Amniotic stem cell (primary cell): ENCODE measurements at regions not wholly inside any gene's neighbourhood (a gene's known extent, or its start where the extent isn't known, plus 50 kb on each side); places are given as distances from the start of the nearest gene placed in this dataset.

Experiments
- DNase-seq: peaks from one replicate; lab custom pipeline; 2025; lab: John Stamatoyannopoulos, UW

DNA sequence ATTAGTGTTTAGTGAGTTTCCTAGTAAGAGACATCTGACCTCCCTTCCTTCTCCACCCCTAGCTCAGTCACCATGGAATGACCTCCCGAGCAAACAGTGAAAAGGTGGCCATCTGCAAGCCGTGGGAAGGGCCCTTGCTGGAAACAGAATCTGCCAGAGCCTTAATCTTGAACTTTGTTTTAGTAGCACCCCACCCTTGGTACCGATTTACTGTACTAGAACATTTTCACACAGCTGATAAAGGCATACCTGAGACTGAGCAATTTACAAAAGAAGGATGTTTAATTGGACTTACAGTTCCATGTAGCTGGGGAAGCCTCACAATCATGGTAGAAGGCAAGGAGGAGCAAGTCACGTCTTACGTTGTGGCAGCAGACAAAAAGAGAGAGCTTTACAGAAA, 655.8 kb downstream of the TSN start:
- no peak for DNase-seq

DNA sequence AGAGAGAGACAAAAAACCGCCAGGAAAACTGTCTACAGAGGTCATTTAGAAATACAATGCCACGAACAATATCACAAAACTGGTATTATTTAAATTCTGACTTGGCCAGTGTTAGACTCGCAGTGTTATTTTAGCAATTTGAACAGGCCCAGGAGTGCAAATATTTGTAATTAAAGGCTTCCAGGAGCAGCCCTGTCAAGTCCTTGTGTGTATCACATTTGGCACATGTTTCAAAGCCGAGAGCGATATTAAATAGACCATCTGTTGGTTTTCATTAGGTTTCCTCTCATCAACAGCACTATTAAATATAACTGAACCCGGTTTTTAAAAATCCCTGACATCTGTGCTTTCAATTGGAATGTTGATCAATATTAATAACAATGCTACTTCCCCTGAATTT, 656.9 kb downstream of the TSN start:
- no peak for DNase-seq

DNA sequence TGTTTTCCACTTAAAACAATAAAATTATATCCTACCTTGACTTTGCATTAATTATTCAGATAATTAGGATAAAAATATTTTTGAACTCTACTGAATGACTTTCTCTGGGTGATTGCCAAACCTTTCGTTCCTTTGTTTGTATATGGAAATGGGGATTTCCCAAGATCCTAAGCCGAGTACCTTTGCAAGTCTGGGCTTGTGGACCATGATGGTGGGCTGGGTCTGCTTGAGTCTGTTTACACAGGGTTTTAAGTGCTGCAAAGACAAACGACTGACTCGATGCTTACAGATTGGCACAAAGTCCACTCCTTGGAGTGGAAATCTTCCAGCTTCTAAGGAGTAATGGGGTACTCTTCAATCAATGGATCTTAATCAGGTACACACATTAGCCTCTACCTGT, 659.5 kb downstream of the TSN start:
- DNase-seq = no peak

DNA sequence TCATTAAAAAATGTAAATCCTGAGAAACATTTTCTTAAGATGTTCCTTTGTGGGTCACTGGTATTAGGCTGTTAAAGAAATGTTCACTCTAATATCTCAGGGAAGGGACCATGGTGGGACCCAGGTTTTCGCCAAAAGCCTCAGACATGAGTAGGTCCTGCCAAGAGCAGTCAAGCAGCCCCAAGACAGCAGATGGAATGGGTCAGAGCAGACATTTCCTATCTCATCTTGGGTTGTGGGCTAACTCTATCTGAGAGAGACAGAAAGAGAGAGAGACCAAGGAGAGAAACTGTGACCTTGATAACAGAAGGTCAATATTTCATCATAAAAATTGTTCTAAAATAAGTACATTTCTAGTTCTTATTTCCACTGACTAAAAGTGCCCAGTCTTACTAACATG, 661.7 kb downstream of the TSN start:
- DNase-seq = no peak

DNA sequence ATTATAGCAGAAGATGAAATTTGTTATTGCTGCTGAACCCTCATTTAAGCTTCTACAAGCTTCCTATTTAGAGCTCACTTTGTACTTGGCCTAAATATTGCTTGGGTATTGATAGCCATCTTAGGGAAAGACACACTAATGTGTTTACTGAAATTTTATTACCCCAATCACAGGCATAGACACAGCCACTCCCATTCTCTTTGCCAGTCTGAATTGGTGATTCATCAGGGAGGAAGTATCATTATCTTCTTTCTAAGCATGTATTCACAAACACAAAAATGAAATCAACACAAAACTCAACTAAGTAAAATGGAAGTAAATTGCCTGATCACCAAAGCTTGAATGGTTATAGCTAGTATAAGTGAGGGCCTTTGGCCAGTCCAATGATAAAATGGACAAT, 666.3 kb downstream of the TSN start:
- no peak for DNase-seq

DNA sequence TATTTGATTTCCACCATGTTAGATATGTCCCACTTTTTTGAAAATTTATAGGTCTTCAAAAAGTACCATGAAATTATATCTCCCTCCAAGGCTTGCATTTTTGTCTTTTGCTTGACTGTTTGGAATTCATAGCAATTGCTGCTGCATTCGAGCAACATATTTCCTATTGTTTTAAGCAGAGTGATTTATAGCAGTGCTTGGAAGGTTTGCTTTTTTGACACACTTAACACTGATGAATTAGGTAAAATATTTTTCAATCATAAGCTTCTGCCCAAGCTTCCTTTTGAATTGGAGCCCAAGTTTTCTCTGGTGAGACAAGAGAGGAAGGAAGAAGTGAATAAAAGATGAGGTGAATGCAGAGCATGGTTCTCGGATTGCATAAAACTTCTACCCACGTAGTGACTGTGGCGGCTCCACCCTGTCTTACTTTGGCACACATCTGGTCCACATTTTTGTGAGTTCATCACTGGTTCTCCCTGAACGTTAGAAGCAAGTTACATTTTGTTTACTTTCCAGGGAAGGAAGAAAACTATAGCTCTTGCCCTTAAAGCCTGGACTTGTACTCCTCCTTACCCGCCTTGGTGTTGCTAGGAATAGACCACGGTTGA, 667.0 kb downstream of the TSN start:
- DNase-seq = no peak

DNA sequence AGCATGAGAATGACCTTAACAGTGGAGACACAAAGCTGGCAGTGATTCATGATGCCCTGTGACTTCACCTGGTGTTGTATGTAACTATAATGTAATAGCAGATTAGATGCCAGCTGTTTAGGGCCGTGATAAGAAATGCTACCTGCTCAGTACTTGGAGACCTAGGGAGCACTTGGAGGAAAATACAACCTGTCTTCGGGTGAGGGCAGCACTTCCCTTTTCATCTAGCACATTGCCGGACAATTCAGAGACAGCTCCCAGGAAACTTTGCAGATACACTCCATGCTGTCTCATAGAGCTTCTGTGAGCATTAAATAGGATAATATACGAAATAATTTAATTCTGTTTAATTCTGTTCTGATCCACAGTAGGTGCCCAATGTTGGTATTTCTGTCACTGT, 668.5 kb downstream of the TSN start:
- no peak for DNase-seq

DNA sequence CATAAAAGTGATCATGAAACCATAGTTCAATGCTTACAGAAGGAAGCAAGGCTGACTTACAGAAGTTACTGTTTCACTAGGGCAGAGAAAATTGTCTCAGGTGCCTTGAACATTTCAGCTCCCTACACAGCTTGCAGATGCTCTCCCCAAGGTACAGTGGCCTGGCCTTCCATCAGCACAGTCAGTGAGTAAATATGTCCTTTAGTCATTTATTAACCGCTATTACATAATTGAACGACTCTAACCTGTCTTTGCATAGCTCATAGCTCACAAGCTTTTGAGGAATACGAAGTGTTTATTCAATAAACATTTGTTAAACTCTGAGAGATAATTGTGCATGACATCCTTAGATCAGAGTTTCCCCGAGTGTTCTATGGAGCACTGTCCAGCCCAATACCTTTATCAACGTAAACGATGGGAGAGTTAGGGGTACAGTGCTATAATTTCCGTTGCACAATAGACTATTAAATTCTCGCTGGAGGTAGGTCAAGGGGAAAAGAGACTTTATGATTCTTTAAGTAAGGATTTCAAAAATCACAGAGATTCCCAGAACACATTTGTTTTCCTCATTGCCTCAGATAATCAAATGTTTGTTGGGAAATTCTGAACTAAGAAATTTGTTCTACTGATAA, 677.8 kb downstream of the TSN start:
- no peak for DNase-seq

DNA sequence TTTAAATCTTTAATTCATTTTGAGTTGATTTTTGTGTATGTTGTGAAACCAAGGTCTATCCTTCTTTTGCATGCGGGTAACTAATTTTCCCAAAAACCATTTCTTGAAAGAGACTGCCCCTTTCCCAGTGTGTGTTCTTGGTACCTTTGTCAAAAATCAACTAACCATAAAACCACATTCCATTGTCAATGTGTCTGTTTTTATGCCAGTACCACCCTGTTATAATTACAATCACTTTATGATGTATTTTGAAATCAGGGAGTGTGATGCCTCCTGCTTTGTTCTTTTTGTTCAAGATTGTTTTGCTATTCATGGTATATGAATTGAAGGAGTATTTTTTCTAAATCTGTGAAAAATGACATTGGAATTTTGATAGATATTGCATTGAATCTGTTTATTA, 689.6 kb downstream of the TSN start:
- DNase-seq = no peak

DNA sequence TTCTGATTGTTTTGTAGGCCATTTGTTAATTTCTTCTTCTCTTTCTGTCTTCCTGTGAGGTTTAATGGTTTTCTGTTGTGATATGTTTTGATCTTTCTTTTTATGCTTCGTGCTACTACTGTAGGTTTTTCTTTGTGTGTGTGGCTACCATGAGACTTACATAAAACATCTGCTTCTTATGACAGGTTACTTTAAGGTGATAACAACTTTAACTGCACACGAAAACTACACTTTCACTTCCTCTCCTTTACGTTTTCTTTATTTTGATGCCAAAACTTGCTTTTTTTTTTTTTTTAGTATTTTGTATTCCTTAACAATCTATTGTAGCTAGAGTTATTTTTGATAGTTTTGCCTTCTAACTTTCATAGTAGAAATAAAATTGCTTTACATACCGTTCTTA, 691.3 kb downstream of the TSN start:
- DNase-seq = no peak

DNA sequence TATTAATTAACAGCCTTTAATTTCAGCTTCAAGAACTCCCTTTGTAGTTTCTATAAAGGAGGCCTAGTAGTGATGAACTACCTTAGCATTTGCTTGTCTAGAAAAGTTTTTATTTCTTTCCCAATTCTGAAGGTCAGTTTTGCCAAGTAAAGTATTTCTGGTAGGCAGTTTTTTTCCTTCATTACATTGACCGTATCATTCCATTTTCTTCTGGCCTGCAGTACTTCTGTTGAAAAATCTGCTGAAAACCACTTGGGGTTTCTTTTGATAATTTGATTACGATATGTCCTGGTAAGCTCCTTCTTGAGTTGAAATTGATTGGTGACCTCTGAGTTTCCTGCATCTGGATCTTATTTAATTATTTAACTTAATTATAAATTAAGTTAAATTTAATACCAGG, 691.8 kb downstream of the TSN start:
- no peak for DNase-seq

DNA sequence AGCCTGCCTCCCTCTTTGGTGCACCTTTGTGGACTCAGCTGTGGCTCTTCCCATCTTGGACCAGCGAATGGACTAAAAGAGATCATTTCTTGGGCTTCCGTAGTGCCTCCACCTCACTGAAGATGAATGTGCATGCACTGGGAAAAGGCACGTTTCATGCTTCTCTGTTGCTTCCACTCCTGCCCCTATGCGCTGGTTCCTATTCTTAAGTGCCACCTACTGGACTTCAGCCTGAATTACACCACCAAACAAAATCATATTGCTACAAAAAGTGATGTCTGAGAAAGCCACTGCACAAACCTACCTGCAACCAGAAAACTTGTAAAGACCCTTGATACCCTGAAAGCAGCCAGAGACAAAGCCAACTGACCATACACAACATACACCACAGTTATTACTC, 695.6 kb downstream of the TSN start:
- no peak for DNase-seq

DNA sequence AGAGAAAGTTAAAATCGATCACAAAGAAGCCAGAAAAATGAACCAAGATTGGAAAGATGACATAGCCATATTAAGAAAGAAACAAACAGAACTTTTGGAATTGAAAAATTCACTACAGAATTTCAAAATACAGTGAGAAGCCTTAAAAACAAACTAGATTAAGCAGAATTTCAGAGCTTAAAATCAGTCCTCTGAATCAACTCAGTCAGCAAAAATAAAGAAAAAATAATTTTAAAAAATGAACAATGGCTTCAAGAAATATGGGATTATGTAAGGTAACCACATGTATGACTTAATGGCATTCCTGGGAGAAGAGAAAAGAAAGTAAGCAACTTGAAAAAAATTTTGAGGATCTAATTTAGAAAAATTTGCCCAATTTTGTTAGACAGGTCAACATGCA, 696.2 kb downstream of the TSN start:
- DNase-seq = no peak

DNA sequence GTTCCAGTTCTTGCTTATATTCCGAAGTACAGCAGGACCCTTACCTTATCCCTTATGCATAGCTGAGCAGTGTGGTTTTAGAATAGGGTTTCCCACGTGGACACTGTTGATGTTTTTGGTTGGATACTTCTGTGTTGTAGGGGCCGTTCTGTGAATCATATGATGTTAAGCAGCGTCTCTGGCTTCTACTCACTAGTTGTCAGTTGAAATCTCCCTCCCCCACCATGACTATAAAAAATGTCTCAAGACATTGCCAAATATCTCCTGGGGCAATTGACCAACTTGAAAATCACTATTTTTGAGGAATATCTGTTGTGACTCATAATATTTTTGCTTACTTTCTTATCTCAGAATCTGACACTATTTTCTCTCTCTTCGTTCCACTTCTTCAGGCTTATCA, 713.7 kb downstream of the TSN start:
- DNase-seq = no peak

DNA sequence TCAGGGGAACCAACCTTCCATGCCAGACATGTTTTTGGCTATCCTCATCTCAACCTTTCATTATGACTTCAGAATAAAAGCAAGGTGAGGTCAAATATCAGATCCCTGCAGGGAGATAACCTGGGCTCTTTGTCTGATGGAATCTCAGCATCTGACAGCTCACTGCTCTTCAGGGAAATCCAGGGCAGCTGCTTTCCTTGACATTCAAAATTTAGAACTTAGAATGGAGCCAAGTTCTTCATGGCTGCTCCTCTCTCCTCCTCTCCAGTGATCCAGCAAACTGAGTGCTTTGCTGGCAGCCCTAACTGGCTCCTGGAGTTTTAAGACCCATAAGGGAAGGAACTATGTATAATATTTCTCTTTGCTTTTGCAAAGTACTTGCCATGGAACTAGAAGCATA, 716.3 kb downstream of the TSN start:
- DNase-seq = no peak

DNA sequence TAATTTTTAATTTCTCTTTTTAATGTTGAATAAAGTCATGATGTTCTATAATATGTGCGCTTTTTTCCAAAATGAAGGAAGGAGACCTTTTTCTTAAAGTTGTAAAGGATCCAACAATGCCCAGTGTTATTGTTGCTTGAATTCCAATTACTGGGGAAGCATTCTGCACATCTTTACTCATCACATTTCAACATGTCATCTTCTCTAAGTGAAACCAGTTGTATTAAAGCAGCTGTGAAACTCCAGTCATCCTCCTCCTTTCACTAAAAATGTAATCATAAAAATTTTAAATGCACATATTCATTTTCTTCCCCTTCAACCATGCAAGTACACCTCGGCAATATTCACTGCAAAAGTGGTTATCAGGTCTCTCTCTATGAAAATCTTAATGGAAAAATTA, 722.7 kb downstream of the TSN start:
- DNase-seq = no peak

DNA sequence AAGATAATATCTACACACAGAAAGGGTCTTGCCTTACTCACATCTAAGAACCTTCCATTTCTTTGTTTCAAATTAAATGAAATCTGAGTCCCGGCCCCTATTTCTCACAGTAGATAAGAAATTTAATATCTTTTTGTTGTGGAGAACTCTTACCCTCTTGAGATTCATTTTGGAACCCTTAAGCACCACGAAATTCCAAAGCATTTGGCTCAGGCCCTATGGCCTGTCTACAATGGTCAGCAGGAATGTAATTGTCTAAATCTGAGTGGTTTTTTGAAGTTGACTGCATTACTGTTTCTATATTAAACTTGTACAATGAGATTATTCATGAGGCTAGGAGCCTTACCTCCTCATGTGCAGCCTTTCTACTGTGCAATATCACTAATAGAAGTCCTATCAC, 723.3 kb downstream of the TSN start:
- no peak for DNase-seq

DNA sequence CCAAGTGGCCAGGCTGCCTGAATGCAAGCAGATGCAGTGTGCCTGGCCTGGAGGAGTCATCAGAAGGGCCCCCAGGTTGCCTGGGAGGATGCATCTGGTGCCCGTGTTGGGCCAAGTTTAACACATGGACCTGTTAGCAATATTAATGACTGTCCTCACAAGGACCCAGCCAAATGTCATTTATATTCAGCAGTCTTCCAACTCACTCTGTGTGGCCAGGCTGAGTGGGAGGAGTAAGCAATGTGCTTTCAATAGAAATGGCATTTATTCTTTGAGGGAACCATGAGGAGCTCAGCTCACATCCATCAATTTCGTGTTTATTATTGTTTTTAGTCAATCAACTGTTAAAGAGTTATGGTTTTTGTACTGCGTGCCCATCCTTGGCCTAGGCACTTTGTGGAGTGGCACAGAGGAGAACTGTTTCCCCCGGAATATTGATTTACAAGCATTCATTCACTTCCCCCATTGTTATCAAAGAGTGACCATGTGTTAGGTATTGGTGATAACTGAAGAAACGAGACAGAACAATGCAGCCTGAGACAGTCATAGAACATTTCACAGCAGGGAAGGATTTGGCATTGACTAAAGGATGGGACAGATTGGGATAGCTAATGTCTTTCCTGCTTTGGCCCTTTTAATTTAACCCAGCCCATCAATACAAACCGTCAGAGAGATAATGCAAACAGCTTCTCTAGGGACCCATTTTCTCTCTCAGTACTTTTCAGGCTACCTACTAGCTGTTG, 725.2 kb downstream of the TSN start:
- no peak for DNase-seq

DNA sequence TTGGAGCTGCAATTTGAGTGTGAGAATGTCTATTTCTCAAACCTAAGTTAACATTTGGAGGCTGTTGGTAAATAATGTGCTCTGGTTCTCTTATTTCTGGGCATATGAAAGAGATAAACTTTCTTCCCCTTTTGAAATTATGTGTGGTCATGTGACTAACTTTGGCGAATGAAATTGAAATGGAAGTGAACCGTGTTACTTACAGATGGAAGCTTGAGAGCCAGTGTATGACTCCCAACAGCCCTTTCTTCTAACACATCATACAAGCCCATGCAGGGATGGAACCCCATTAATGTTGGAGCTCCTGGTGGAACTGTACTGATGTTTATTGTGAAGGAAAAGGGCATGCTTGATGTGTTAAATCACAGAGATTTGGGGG, 725.8 kb downstream of the TSN start:
- DNase-seq = no peak

DNA sequence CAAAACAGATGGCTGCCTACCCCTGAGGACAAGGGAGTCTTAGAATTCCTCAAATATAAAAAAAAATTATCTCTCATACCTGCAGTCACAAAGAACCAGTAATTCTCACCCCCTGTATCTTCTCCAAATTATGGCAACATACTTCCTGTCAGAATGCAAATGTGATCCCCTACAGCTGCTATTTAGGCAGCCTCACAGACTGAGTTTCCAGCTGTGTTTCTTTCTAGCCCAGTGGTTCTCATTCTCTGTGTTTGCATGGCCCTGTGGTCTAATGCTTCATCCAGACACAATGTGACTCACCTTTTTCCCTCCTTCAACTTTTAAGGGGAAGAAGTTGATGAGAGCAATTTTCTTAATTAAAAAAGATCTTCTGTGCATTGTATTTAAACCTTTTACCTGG, 726.3 kb downstream of the TSN start:
- no peak for DNase-seq

DNA sequence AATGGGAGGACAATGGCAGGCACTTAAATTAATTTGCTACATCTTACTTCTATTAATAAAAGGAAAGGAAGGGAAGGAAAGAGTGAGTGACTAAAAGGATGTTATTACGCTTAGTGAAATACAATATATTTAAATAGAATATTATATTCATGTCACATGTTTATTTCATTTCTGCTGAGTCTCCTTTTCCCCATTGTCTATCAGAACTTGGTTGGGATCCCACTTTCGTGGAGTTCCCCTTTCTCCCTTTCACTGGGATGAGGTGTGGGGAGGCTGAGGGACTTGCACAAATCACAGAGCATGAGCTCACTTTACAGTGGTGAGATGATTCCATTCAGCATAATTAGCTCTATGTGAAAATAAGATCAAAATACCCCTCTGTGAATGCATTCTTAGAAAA, 730.6 kb downstream of the TSN start:
- no peak for DNase-seq

DNA sequence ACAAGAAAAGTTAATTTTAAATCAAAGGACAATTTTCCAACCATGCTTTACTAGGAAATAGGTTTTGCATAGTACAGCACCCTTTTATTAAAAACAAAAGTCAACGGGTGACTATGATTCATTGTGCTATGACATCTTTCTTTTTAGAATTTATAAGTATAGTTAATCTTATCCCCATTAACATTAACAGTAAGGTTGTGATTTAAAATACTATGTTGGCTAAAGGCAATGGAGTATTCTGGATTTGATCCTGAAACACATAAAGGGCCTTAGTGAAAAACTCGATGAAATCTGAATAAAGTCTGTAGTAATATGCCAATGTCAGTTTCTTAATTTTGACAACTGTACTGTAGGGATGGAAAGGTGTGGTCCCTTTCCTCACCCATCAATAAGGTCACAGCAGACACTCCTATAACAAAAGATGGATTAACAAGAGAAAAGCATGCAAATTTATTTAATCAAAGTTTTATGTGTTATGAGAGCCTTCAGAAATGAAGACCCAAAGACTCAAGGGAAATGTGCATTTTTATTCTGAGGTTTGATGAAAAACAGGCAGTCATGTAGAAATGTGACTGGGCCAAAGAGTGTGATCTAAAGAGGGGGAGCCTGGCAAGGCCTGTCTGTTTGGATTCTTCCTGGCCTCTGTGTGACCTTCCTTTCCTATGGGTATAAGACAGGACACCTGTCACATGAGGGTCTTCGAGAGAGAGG, 731.4 kb downstream of the TSN start:
- no peak for DNase-seq

DNA sequence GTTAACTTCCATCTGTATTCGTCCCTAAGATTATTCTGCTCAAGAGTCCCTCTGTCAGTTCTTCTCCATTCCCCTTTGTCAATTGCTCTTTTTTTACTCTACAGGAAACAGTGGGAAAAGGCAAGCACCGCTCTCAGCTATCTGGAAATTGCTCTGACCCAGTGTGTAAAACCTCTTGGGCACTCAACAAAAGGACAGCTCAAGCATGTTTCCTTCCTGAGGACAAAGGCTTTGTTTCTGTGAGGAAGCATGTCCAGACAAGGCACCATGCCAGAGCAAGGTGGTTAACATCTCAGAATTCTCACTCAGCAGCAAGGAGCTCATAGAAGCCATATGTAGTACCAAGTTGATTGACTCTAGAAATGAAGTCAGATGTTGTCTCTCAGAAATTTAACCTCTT, 735.6 kb downstream of the TSN start:
- DNase-seq = no peak
